Activated T-cell treated with anti-CD3 and anti-CD28 coated beads for 48 hours (primary cell): ENCODE measurements at regions not wholly inside any gene's neighbourhood (a gene's known extent, or its start where the extent isn't known, plus 50 kb on each side); places are given as distances from the start of the nearest gene placed in this dataset.

Source experiments
- DNase-seq: peaks from one replicate; pipeline ENCODE4 v3.0.0-alpha.2; 2020; ENCODE audit warnings: low read depth

DNA sequence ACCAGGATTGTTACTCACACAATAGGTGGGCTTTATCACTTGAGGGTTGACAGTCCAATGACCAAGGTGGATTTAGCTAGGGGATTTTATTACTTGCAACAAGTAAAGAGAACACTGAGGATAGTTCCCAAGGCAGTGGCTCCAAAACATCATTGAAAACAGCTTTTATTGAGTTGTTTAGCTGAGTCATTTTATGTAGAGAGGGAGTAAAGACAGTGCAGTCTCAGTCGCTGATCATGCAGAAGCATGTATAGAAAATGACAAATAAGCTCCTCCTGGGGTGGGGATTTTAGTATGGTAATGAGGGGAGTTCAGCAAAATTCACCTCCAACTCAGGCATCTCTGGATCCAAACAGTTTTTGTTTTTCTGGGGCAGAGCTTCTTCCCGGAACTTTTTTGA lies 163.0 kb upstream of the CCDC179 start:
- DNase-seq, result no peak

DNA sequence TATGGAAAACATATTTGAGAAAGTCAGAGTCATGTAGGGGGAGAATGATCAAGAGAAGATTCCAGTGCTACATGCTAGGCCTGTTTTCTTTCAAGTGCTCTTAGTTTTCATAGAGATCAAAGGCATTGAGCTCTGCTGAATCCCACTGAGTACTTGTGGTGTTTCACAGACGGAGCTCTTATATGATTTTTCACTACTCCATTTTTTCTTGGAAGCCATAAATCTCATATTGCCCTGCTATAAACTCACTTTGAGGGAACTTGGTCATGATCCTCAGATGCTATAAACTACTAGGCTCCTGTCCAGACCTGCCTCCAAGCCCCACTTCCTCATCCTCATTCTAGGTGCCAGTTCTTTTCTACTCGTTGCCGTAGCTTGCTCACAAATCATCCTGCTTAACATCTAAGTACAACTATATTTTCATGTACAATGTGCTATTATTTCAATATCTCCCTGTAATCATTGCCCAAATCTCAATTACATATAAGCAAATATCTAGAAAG lies 180.8 kb upstream of the CCDC179 start:
- DNase-seq, result no peak

DNA sequence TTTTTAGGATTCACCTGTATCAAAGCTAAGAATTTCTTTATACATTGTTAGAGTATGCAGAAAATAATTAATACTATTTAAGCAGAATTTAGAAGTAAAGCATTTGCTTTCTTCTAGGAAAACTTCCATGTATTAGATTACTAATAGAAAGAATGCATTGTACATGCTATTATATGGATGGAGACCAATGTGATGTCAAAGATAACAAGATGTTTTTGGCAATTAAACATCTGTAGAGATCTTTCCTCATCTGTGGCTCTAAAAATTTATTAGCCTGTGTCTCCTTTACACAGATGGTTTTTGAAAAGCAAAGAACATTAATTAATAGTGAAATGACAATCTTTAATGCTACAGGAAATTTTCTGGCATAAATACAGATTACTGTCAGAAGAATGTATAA lies 198.4 kb upstream of the CCDC179 start:
- no peak for DNase-seq

DNA sequence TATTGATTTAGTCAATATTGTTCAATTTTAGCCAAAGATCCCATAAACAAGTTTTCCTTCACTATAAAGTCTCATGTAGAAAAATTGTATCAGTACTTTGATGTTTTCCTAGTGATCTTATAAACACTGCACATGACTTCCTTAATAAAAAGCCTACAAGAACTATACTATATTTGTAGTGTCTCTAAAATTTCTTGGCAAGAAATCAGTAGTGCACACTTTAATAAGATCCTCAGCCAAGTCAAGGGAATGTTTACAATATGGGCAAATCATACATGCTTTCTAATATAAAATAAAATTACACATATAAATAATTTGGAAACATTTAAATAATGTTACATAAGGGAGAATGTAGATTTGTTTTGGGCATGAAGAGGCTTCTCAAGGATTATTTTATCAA lies 203.0 kb upstream of the CCDC179 start:
- DNase-seq, result no peak

DNA sequence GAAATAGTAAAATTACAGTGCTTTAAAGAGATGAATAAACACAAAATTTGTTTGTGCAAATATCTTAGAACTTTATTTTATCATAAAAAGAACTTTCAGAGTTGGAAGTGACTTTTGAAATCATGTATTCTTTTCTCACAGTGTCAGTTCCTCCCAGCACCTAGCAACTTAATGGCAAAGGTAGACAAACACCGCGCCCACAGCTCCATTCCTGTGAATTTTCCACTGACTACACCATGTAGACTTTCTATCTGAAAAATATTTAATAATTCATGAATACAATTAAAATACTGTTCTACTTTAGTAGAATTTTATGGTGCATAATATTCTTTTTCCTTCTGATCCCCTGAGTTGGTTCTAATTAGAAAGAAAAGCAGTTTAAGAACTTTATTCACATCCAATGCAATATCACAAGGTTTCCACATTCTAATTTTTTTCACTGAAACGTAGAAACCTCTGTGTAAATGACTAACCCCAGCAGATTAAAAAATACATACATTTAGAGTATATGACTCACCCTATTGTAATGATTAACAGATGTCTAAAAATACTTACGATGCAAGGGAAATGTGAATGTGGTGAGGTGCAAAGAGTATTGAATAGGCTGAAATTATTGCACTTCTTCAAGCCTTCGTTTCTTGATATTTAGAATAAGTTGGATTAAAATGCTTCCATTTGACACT lies 218.2 kb upstream of the CCDC179 start:
- no peak for DNase-seq

DNA sequence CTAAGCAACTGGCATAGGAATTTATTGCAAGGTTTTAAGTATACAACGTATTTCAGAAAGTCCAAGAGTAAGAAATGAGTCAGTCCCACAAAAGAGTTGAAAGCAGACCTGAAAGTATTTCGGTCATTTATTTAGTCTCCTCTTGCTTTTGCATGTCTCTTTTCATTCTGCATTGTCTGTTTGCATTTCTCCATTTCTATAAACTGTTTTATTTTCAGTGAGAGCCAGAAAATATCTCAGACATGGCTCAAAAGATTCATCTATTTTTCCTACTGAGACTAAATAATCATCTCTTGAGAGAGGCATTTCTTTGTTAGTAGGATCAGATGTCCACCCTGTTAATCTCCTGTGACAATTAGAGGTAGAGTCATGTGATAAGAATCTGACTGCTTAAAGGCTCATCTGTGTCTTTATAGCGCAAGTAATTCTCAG lies 219.1 kb upstream of the CCDC179 start:
- no peak for DNase-seq

DNA sequence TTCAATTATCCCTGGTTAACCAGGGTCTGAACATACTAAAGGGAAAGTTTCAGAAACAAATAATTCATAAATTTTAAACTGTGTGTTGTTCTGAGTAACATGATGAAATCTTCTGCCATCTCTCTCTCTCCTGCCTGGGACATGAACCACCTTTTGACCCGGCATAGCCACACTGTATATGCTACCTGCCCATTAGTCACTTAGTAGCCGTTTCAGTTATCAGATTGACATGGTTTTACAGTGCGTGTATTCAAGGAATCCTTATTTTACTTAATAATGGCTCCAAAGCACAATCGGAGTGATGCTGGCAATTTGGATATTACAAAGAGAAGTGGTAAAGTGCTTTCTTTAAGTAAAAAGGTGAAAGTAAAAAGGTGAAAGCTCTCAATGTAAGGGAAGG lies 227.1 kb upstream of the CCDC179 start:
- DNase-seq, result no peak

DNA sequence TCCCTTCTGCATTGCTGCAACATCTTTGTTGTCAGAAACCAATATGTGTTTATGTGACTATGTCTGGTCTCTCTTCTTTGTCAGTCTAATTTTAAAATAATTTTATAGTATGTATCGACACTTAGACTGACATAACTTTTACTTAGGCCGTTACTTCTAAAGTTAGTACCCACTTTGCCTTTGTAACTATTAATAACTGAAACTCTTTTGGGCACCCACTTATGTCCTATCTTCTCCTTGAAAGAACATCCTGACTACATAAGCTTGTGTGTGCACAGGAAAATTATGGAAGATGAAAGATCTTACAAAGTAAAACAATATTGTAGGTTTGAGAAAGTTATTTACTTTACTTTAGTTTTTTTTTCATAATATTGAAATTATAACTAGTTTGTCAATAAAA lies 230.4 kb upstream of the CCDC179 start:
- no peak for DNase-seq

DNA sequence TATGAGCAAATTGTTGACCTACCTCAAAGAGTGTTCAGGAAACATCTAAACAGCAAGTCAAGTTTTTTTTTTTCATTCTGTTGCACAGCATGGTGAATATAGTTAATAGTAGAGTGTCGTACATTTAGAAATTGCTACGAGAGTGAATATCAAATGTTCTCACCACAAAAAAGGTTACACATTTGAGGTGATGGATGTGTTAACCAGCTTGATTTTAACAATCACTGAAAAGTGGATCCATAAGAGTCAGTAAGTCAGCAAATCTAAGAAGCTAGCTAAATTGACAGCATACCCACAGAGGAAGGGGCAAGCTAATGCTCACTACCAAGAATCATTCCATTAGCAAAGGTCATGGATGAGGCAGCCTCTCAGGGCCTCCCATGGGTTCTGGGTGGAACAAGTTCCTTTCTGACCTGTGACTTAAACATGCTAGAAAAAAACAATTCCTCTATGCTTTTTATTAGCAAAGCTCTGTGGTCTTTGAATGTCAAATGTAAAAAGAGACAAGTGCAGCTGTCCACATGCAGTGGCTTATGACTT lies 235.4 kb upstream of the CCDC179 start:
- DNase-seq, result no peak

DNA sequence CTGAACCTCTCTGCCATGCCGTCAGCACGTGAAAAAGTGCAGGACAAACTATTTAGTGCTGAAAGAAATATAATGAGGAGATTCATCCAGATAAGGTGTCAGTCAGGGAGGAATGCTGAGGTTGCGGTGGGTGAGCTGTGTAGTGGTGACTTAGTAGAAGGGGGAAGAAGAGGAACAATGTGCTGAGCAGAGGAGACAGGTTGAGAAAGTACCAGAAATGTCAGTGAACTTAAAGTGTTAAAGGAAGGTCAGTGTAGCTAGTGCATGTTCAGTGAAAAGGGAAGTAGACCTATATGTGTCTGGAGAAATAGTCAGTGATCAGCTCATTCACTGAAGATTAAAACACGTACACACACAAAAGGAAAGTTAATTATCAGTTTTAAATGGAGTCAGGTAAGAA lies 237.6 kb upstream of the CCDC179 start:
- DNase-seq, result no peak

DNA sequence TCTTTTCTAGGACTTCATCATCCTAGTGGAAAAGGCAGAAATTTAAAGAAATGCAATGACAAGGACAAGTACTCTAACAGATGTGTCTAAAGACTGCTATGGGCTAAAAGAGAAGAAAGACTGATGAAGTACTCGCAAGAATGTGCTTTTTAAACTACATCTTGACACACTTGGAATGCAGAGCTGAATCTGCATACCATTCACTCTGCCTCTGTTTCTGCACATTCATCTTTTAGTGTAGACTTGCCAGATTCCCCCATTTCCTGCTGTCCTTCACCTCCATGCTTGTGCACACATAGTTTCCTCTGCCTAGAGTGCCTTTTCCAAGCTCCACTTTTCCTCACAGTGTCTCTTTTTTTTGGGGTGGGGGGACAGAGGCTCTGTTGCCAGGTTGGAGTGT lies 239.0 kb upstream of the CCDC179 start:
- DNase-seq, result no peak

DNA sequence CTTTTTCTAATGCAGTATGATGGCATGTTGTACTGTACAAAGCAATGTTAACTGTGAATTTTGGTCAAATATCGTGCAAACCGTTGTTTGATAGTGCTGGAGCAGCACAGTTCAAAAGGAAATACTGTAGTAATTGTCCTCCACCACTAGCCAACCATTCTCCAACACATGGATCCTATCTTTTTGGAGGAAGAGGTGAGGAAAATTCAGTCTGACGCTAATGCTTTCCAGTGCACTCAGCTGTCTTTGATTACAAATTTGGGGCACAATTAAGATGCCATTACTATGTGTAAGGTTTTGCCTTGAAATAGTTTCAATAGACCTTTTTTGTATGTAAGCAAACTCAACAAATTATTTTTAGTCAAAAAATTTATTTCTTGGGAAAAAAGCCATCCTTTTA lies 240.5 kb upstream of the CCDC179 start:
- DNase-seq, result no peak

DNA sequence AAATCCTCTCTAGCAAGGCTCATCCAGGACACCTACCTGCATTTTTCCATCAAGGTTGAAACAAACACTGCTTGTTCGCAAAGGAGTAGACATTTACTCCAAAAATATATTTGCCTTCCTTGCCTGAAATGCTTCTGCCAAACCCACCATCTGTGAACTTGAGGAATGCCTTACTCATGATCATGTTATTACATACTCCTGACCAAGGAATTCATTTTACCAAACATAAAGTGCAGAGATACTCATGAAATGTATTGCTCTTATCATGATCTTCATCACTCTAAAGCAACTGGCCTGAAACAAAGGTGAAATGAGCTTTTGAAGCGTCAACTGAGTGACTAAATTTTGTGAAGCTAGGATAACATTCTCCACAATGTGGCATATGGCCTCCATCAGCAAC lies 243.1 kb upstream of the CCDC179 start:
- no peak for DNase-seq

DNA sequence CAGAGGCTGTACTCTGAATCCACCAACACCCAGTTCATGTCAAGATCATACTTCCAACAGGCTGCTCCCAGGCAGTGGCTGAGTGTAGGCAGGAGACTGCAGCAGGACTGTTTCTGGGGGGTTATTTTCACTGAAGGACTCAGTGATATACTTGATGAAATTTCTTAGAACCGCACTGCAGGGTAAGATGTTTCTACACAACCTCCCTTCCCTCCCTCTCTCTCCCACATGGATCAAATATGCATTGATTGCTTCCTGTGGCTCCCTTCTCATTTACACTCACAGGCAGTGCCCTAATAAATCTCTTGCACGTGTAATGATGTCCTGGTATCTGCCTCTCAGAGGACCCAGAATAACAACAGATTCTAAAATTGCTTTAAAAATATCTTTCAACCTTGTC lies 251.3 kb upstream of the CCDC179 start:
- no peak for DNase-seq

DNA sequence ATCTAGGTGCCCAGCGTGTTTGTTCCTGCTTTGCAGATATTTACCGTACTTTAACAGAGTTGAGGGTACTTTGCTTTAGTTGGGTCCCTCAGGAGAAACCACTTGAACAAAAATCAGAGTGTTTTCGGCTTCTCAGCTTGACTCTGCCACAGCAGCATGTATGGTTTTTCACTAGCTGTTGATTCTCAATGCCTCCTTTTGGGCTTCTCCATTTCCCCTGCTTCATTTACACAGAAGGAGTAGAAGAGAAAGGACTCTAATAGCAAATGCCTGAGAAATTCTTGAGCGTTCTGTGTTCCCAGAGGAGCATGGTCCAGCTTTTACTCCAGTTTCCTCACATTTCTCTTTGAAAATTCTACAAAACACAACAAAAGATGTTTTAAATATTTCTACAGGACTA lies 252.1 kb upstream of the CCDC179 start:
- DNase-seq, result no peak

DNA sequence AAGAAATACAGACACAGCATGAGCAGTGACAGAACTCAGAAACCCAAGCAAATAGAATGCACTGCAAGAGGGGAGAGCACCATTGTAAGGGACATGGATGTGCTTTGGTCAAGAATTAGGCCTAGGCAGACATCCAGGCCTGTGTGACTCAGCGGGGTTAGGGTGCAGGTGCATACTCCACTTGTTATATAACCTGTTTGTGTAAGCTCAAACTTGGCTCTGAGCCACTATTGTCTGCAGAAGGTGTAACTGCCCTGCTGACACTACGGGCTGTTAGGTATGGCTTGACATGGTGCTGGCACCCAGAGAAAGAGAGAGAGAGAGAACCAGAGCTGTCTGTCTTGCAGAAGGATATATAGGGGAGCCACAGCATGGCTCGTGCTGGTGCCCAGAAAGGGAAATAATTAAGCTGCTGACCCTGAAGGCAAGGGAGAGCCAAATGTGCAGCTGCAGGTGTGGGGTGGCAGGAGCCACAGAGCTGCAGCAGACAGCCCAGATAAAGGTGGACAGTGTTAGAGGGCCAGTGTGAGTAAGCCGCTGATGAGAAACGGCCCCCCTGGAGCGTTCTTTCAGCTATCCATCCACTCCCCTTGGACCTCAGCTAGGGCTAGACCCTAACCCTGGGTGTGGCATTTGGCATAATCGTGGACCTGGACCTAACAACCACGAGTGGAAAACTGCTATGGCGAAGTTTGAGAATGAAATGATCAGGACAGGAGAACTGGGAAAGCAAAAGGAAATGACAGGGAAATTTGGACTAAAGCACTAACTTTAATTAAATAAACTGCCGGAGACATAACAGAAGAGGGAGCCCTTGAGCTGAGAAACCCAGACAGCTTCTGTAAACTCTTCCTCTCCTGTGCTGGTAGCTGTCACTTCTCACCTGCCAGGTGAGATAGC lies 253.0 kb upstream of the CCDC179 start:
- no peak for DNase-seq

DNA sequence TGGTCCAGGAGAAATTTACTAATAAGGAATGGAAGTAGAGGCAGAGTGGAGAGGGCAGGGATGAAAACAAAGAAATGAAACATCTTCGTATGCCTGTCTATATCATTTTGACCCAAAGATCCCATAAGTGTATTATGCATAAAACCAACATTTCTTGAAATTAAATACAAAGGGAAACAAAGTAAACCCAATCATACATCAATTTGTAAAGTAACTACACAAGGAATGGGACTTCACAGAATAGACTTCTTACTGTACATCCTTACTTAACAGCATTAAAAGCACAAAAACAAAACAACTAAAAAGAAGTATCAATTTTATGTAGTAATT lies 253.6 kb upstream of the CCDC179 start:
- no peak for DNase-seq

DNA sequence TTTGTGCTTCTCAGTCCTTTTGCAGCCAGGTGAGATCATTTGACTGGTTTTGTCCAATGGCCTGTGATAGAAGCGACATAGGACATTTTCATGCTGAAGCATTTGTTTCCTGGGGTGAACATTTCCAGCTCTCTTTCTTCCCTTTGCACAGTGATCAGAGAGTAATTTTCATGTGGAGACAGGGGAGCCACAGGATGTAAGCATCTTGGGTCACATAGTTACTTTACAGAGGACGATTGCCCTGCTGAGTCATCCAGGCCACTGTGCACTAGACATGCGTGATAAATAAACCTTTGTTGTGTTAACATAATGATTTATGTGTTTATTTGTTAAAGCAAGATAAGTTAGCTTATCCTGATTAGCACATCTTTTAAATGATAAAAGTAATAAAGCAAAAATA lies 263.5 kb upstream of the CCDC179 start:
- no peak for DNase-seq

DNA sequence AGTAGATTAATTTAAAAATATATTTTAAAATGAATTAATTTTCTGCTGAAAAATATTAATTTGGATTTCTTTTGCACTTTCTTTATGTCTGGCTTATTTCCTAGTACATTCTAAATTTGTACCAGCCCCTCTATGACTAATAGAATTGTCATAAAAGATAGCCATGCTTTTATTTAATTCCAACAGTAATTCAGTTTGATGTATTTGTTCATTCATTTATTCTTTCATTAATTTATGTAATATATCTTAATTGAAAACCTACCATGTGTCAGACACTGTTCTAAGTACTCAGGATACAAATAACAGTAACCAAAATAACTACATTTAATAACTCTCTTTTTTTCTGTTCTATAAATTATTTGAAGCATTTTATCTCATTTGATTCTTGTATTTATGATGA lies 264.0 kb upstream of the CCDC179 start:
- no peak for DNase-seq

DNA sequence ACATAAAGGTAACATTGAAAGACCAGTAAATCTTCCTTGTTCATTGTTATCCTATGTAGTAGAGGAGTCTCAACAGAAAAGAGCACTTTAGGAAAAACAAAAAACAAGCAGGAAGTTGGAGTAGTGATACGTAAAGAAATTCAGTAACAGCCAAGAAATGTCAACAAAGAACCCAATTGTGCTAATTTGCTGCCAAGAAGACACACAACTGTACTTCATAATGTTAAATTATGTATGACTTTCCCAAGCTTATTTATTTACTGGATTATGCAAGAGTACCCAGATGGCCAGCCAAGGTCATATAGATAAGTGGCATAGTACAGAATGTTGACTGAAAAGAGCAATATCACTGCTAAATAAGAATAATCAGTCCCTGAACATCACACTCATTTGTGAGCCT lies 264.7 kb upstream of the CCDC179 start:
- DNase-seq, result no peak

DNA sequence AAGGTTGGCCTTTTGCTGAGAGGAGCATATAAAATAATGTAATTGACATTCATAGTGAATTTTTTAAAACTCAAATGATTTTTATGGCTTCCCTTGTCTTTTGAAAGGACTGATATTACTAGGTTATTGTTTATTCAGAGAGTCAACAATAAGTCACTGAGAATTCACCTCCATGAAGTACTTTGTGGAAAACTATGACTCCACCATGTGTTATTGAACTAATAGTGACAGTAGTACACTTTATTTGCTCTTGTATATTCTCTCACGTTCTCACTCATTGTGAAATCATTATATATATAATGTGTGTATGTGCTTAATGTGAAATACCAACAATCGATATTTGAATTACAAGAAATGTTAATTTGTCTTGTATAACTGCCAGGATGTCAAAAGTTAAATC lies 267.4 kb upstream of the CCDC179 start:
- no peak for DNase-seq

DNA sequence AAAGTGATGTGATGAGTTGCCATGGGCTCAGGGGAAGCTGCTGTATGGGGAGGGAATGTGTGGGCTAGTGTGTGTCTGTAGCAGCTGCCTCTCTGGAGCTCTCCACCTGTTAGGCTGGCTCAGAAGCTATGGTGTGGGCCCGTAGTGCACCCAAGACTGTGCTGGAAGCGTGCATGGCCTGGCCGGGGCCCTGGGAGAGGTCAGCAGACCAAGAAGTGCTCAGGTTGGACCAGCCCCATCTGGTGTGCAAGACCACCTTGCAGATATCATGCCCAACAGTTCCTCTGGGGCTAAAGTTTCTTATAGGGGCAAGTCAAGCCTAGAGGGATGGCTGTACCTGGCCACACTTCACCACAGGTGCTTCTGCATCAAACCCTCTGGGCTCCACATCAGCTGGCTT lies 274.4 kb upstream of the CCDC179 start:
- no peak for DNase-seq

DNA sequence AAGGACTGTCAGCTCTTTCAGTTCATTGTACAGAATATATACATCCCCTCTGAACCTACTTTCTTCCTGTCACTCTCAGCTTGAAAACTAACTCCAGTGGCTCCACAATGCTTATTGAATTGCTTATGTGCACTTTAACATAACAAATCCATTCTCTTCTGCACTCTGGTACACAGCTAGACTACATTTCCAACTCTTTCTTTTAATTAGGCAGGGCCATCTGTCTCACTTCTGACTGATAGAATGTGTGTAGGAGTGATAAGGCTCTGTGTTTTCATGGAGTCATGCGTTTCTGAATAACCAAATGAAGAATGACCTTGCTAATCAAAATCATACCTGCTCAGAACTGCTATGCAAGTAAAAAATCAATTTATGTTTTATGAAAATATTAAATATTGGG lies 278.5 kb upstream of the CCDC179 start:
- DNase-seq, result no peak
